GM13976 (cell line): ENCODE measurements at regions not wholly inside any gene's neighbourhood (a gene's known extent, or its start where the extent isn't known, plus 50 kb on each side); places are given as distances from the start of the nearest gene placed in this dataset.

Source experiments
- DNase-seq: peaks from one replicate; pipeline ENCODE4 v3.0.0; 2012; ENCODE audit warnings: low spot score
- CTCF ChIP-seq: IDR thresholded peaks from 2 replicates; pipeline ENCODE4 v1.5.1; 2012; ENCODE audit warnings: borderline replicate concordance, mild to moderate bottlenecking; ENCODE audit not compliant: insufficient read depth; ENCODE audit errors: extremely low read depth, missing control alignments, control extremely low read depth
- in situ Hi-C: fragments of 300-500 bp; cut with MboI; formaldehyde crosslinking; loops from one replicate; pipeline ENCODE4 v1.12.0; 2022; ENCODE audit warnings: low sequenced_read_pairs, mixed read lengths, inconsistent platforms; ENCODE audit not compliant: unreplicated experiment

- no peak for DNase-seq
- in situ Hi-C loops: no loop called here
- TF ChIP-seq CTCF: no peak
Observed at GRCh38 chr6:2376429-2377355, 131.3 kb upstream of the GMDS start.

GRCh38 chr6:2375443-2375842 lies 130.0 kb upstream of the GMDS start:
- no peak for DNase-seq
- TF ChIP-seq CTCF: no peak
- in situ Hi-C loops: no loop called here

GRCh38 chr6:2369606-2370005 lies 124.2 kb upstream of the GMDS start:
- in situ Hi-C loops: no loop called here
- TF ChIP-seq CTCF: no peak
- DNase-seq: no peak

- in situ Hi-C loops: no loop called here
- no peak for TF ChIP-seq CTCF
- DNase-seq: no peak
Observed at GRCh38 chr6:2363211-2363610, 117.8 kb upstream of the GMDS start.

GRCh38 chr6:2361195-2361594 lies 115.8 kb upstream of the GMDS start:
- no peak for TF ChIP-seq CTCF
- in situ Hi-C loops: no loop called here
- DNase-seq: no peak

GRCh38 chr6:2360716-2361115 lies 115.3 kb upstream of the GMDS start:
- DNase-seq: no peak
- TF ChIP-seq CTCF: no peak
- in situ Hi-C loops: no loop called here
